ENCODE measurements at regions not wholly inside any gene's neighbourhood (a gene's known extent, or its start where the extent isn't known, plus 50 kb on each side); places are given as distances from the start of the nearest gene placed in this dataset.

GRCh38 chr1:208634346-208635140, 390.4 kb upstream of the PLXNA2 start:
- TF ChIP-seq CTCF (IDR thresholded peaks at IDR 0.05) (no peak), POLR2A (IDR thresholded peaks at IDR 0.05) (no peak)

Measured in lower leg skin (tissue), 3 donors.